HepG2 (cell line): ENCODE measurements at regions not wholly inside any gene's neighbourhood (a gene's known extent, or its start where the extent isn't known, plus 50 kb on each side); places are given as distances from the start of the nearest gene placed in this dataset.

ENCODE experiments used
- DPF2 ChIP-seq: sonication (generic); formaldehyde crosslinking; IDR thresholded peaks from 2 replicates; pipeline ENCODE4 v1.4.0; 2020; ENCODE audit warnings: mild to moderate bottlenecking, low read depth, missing genetic modification reagents, borderline replicate concordance
- FOXA1 ChIP-seq, 2 experiments: fragments of 450-650 bp in 1 of 2; sonication (generic) in 1 of 2; formaldehyde crosslinking in 1 of 2; IDR thresholded peaks; 2 replicates each; pipeline versions ENCODE4 v1.4.0 to v1.6.1; 2016 to 2020; ENCODE audit warnings: missing genetic modification reagents in 1 of 2
- FOXO1 ChIP-seq: sonication (generic); formaldehyde crosslinking; IDR thresholded peaks from 2 replicates; pipeline ENCODE4 v1.4.0; 2020; ENCODE audit warnings: missing genetic modification reagents
- HINFP ChIP-seq: sonication (generic); formaldehyde crosslinking; IDR thresholded peaks from 2 replicates; pipeline ENCODE4 v1.4.0; 2020; ENCODE audit warnings: low read depth, mild to moderate bottlenecking, missing genetic modification reagents
- KLF9 ChIP-seq: IDR thresholded peaks from 2 replicates; pipeline ENCODE4 v1.6.1; 2016; ENCODE audit warnings: low read depth
- PHF8 ChIP-seq: sonication (generic); formaldehyde crosslinking; IDR thresholded peaks from 2 replicates; pipeline ENCODE4 v1.5.0; 2020; ENCODE audit warnings: missing genetic modification reagents
- PRDM15 ChIP-seq: sonication (generic); formaldehyde crosslinking; IDR thresholded peaks from 2 replicates; pipeline ENCODE4 v1.4.0; 2020; ENCODE audit warnings: missing genetic modification reagents
- SALL2 ChIP-seq: sonication (generic); formaldehyde crosslinking; IDR thresholded peaks from 2 replicates; pipeline ENCODE4 v1.8.1; 2023; ENCODE audit warnings: mild to moderate bottlenecking, missing genetic modification reagents, inconsistent platforms
- ZNF879 ChIP-seq: sonication (generic); formaldehyde crosslinking; IDR thresholded peaks from 2 replicates; pipeline ENCODE4 v1.8.1; 2023; ENCODE audit warnings: missing genetic modification reagents
- ZZZ3 ChIP-seq: sonication (generic); formaldehyde crosslinking; IDR thresholded peaks from 2 replicates; pipeline ENCODE4 v1.4.0; 2020; ENCODE audit warnings: missing genetic modification reagents, mild to moderate bottlenecking, borderline replicate concordance
- TF ChIP-seq, protein P1 (sequence below): sonication (generic); formaldehyde crosslinking; conservative IDR thresholded peaks from 2 replicates; pipeline ENCODE4 v1.4.0; 2020; ENCODE audit warnings: missing genetic modification reagents
- TF ChIP-seq, protein P2 (sequence below): sonication (generic); formaldehyde crosslinking; IDR thresholded peaks from 2 replicates; pipeline ENCODE4 v1.5.0; 2020; ENCODE audit warnings: mild to moderate bottlenecking, missing genetic modification reagents, moderate library complexity
- TF ChIP-seq, protein P3 (sequence below): IDR thresholded peaks from 2 replicates; pipeline ENCODE4 v1.6.1; 2012; ENCODE audit warnings: inconsistent platforms
- TF ChIP-seq, protein P4 (sequence below), 2 experiments: IDR thresholded peaks; 2 replicates each; pipeline ENCODE4 v1.6.1; 2011 to 2012; ENCODE audit warnings: low read length in 2 of 2, borderline replicate concordance in 1 of 2, low read depth in 1 of 2, mild to moderate bottlenecking in 1 of 2, moderate library complexity in 1 of 2

DNA sequence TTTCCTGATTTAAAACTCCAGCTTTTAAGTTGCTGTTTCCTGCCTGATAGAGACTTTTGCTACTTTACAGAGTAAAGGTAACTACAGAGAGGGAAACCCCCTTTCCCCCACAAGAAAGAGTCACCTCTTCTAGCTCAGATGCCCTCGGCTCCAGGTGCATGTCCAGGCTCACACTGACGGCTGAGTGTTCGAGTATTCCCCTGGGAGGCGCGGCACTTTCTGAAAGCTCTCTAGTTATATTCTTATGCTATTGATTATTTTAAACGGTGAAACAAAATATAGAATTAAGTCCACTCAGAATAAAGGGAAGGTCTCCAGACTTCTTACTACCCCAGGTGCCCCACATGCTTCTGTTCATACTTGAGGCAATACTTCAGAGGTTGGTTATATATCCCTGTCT, 160.3 kb upstream of the FMN2 start:
- TF ChIP-seq ZNF879: no peak
- TF ChIP-seq PRDM15: no peak
- TF ChIP-seq, protein P1, sequence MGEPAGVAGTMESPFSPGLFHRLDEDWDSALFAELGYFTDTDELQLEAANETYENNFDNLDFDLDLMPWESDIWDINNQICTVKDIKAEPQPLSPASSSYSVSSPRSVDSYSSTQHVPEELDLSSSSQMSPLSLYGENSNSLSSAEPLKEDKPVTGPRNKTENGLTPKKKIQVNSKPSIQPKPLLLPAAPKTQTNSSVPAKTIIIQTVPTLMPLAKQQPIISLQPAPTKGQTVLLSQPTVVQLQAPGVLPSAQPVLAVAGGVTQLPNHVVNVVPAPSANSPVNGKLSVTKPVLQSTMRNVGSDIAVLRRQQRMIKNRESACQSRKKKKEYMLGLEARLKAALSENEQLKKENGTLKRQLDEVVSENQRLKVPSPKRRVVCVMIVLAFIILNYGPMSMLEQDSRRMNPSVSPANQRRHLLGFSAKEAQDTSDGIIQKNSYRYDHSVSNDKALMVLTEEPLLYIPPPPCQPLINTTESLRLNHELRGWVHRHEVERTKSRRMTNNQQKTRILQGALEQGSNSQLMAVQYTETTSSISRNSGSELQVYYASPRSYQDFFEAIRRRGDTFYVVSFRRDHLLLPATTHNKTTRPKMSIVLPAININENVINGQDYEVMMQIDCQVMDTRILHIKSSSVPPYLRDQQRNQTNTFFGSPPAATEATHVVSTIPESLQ: no peak
- TF ChIP-seq, protein P2, sequence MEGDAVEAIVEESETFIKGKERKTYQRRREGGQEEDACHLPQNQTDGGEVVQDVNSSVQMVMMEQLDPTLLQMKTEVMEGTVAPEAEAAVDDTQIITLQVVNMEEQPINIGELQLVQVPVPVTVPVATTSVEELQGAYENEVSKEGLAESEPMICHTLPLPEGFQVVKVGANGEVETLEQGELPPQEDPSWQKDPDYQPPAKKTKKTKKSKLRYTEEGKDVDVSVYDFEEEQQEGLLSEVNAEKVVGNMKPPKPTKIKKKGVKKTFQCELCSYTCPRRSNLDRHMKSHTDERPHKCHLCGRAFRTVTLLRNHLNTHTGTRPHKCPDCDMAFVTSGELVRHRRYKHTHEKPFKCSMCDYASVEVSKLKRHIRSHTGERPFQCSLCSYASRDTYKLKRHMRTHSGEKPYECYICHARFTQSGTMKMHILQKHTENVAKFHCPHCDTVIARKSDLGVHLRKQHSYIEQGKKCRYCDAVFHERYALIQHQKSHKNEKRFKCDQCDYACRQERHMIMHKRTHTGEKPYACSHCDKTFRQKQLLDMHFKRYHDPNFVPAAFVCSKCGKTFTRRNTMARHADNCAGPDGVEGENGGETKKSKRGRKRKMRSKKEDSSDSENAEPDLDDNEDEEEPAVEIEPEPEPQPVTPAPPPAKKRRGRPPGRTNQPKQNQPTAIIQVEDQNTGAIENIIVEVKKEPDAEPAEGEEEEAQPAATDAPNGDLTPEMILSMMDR (CRISPR knock-in tag): no peak
- TF ChIP-seq, protein P3, sequence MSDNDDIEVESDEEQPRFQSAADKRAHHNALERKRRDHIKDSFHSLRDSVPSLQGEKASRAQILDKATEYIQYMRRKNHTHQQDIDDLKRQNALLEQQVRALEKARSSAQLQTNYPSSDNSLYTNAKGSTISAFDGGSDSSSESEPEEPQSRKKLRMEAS: no peak
- TF ChIP-seq FOXA1 (IDR thresholded peaks at IDR 0.05): no peak
- no peak for TF ChIP-seq FOXA1 (CRISPR knock-in tag; IDR thresholded peaks at IDR 0.05)
- TF ChIP-seq FOXO1 (CRISPR knock-in tag): no peak
- TF ChIP-seq HINFP (CRISPR knock-in tag): no peak
- TF ChIP-seq, protein P4, sequence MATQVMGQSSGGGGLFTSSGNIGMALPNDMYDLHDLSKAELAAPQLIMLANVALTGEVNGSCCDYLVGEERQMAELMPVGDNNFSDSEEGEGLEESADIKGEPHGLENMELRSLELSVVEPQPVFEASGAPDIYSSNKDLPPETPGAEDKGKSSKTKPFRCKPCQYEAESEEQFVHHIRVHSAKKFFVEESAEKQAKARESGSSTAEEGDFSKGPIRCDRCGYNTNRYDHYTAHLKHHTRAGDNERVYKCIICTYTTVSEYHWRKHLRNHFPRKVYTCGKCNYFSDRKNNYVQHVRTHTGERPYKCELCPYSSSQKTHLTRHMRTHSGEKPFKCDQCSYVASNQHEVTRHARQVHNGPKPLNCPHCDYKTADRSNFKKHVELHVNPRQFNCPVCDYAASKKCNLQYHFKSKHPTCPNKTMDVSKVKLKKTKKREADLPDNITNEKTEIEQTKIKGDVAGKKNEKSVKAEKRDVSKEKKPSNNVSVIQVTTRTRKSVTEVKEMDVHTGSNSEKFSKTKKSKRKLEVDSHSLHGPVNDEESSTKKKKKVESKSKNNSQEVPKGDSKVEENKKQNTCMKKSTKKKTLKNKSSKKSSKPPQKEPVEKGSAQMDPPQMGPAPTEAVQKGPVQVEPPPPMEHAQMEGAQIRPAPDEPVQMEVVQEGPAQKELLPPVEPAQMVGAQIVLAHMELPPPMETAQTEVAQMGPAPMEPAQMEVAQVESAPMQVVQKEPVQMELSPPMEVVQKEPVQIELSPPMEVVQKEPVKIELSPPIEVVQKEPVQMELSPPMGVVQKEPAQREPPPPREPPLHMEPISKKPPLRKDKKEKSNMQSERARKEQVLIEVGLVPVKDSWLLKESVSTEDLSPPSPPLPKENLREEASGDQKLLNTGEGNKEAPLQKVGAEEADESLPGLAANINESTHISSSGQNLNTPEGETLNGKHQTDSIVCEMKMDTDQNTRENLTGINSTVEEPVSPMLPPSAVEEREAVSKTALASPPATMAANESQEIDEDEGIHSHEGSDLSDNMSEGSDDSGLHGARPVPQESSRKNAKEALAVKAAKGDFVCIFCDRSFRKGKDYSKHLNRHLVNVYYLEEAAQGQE (IDR thresholded peaks at IDR 0.05; ENCODE audit: borderline replicate concordance in 1 of 2, low read depth in 1 of 2, low read length in 2 of 2): no peak
- no peak for TF ChIP-seq DPF2 (CRISPR knock-in tag)
- TF ChIP-seq KLF9 (CRISPR knock-in tag): no peak
- TF ChIP-seq PHF8: no peak
- no peak for TF ChIP-seq ZZZ3 (CRISPR knock-in tag)
- TF ChIP-seq SALL2: no peak
